ENCODE measurements at regions not wholly inside any gene's neighbourhood (a gene's known extent, or its start where the extent isn't known, plus 50 kb on each side); places are given as distances from the start of the nearest gene placed in this dataset.

DNA sequence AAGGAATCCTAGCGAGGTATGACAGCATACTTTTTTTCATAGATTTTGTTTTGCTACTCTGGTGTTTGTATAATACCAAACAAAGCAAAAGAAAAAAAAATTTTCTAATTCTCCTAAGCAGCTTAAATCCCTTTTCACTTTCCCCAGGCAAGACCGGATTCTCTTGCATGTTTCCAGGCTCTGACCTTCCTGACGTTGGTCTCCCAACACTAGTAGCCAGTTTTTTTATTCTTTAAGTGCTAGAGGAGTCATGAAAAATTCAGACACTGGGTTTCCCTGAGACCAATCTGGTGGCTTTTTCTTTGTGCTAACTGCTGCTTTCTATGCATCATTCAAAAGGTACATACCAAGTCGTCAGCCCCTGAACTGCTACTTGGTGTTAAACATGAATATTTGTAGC, 111.4 kb downstream of the ZNF326 start:
- H2AFZ ChIP-seq (ENCODE audit: low read length): no peak overlapping the region
- H3K9me3 ChIP-seq (ENCODE audit: low read length): no peaks in the 10 kb centered on the region
- H3K9me2 ChIP-seq (ENCODE audit: low read depth, low read length): no peaks in the 10 kb centered on the region
- H3K27me3 ChIP-seq (ENCODE audit: insufficient read depth, low read length): no peaks in the 10 kb centered on the region
- H3K27ac ChIP-seq (ENCODE audit: low read depth, low read length, poor library complexity, severe bottlenecking): no peak overlapping the region
- no peaks in the 10 kb centered on the region for H3K79me2 ChIP-seq (ENCODE audit: insufficient read depth, low read length)
- no peak overlapping the region for H3K4me2 ChIP-seq (ENCODE audit: low read length)
- H4K20me1 ChIP-seq (ENCODE audit: insufficient read depth, low read length): no peaks in the 10 kb centered on the region
- TF ChIP-seq, protein P1, sequence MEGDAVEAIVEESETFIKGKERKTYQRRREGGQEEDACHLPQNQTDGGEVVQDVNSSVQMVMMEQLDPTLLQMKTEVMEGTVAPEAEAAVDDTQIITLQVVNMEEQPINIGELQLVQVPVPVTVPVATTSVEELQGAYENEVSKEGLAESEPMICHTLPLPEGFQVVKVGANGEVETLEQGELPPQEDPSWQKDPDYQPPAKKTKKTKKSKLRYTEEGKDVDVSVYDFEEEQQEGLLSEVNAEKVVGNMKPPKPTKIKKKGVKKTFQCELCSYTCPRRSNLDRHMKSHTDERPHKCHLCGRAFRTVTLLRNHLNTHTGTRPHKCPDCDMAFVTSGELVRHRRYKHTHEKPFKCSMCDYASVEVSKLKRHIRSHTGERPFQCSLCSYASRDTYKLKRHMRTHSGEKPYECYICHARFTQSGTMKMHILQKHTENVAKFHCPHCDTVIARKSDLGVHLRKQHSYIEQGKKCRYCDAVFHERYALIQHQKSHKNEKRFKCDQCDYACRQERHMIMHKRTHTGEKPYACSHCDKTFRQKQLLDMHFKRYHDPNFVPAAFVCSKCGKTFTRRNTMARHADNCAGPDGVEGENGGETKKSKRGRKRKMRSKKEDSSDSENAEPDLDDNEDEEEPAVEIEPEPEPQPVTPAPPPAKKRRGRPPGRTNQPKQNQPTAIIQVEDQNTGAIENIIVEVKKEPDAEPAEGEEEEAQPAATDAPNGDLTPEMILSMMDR (IDR thresholded peaks at IDR 0.05; ENCODE audit: low read length): no peak
- no peak for TF ChIP-seq EZH2 (IDR thresholded peaks at IDR 0.05; ENCODE audit: borderline replicate concordance, low read length)
- no peak overlapping the region for H3K9ac ChIP-seq (ENCODE audit: low read length)
- H3K4me3 ChIP-seq (ENCODE audit: low read depth, low read length, poor library complexity, severe bottlenecking): no peak overlapping the region
- H3K4me1 ChIP-seq (ENCODE audit: insufficient read depth, low read length, severe bottlenecking): no peaks in the 10 kb centered on the region
- H3F3A ChIP-seq (ENCODE audit: insufficient read depth, low read length): no peaks in the 10 kb centered on the region
- no peaks in the 10 kb centered on the region for H3K36me3 ChIP-seq (ENCODE audit: insufficient read depth, low read length)

GRCh38 chr1:90104941-90105538, 110.1 kb downstream of the ZNF326 start:
- no peaks in the 10 kb centered on the region for H3K27me3 ChIP-seq (ENCODE audit: insufficient read depth, low read length)
- no peaks in the 10 kb centered on the region for H3K9me2 ChIP-seq (ENCODE audit: low read depth, low read length)
- H2AFZ ChIP-seq (ENCODE audit: low read length): no peak overlapping the region
- H3K4me2 ChIP-seq (ENCODE audit: low read length): no peak overlapping the region
- no peaks in the 10 kb centered on the region for H3K9me3 ChIP-seq (ENCODE audit: low read length)
- H4K20me1 ChIP-seq (ENCODE audit: insufficient read depth, low read length): no peaks in the 10 kb centered on the region
- H3K9ac ChIP-seq (ENCODE audit: low read length): no peak overlapping the region
- H3K79me2 ChIP-seq (ENCODE audit: insufficient read depth, low read length): no peaks in the 10 kb centered on the region
- no peak overlapping the region for H3K4me3 ChIP-seq (ENCODE audit: low read depth, low read length, poor library complexity, severe bottlenecking)
- H3K27ac ChIP-seq (ENCODE audit: low read depth, low read length, poor library complexity, severe bottlenecking): no peak overlapping the region
- no peaks in the 10 kb centered on the region for H3K36me3 ChIP-seq (ENCODE audit: insufficient read depth, low read length)
- TF ChIP-seq EZH2 (IDR thresholded peaks at IDR 0.05; ENCODE audit: borderline replicate concordance, low read length): no peak
- TF ChIP-seq, protein P1 (IDR thresholded peaks at IDR 0.05; ENCODE audit: low read length): no peak
- H3F3A ChIP-seq (ENCODE audit: insufficient read depth, low read length): no peaks in the 10 kb centered on the region
- no peaks in the 10 kb centered on the region for H3K4me1 ChIP-seq (ENCODE audit: insufficient read depth, low read length, severe bottlenecking)

GRCh38 chr1:90100566-90100965, 105.7 kb downstream of the ZNF326 start:
- H3K4me2 ChIP-seq (ENCODE audit: low read length): no peak overlapping the region
- no peak for TF ChIP-seq EZH2 (IDR thresholded peaks at IDR 0.05; ENCODE audit: borderline replicate concordance, low read length)
- TF ChIP-seq, protein P1 (IDR thresholded peaks at IDR 0.05; ENCODE audit: low read length): no peak
- H3K27me3 ChIP-seq (ENCODE audit: insufficient read depth, low read length): no peaks in the 10 kb centered on the region
- H3K9me3 ChIP-seq (ENCODE audit: low read length): no peaks in the 10 kb centered on the region
- no peaks in the 10 kb centered on the region for H3K4me1 ChIP-seq (ENCODE audit: insufficient read depth, low read length, severe bottlenecking)
- H3K27ac ChIP-seq (ENCODE audit: low read depth, low read length, poor library complexity, severe bottlenecking): no peak overlapping the region
- no peak overlapping the region for H3K4me3 ChIP-seq (ENCODE audit: low read depth, low read length, poor library complexity, severe bottlenecking)
- no peak overlapping the region for H2AFZ ChIP-seq (ENCODE audit: low read length)
- no peak overlapping the region for H3K9ac ChIP-seq (ENCODE audit: low read length)
- H3K9me2 ChIP-seq (ENCODE audit: low read depth, low read length): no peaks in the 10 kb centered on the region
- no peaks in the 10 kb centered on the region for H3K36me3 ChIP-seq (ENCODE audit: insufficient read depth, low read length)
- no peaks in the 10 kb centered on the region for H3F3A ChIP-seq (ENCODE audit: insufficient read depth, low read length)
- no peaks in the 10 kb centered on the region for H4K20me1 ChIP-seq (ENCODE audit: insufficient read depth, low read length)
- H3K79me2 ChIP-seq (ENCODE audit: insufficient read depth, low read length): no peaks in the 10 kb centered on the region
